HEK293T (cell line): ENCODE measurements at regions not wholly inside any gene's neighbourhood (a gene's known extent, or its start where the extent isn't known, plus 50 kb on each side); places are given as distances from the start of the nearest gene placed in this dataset.
"Not testable (repeated sequence)": the region's sequence is repeated elsewhere in the genome, so short reads cannot be mapped to it uniquely, and the experiment has no call there.

Source experiments
- ARNT ChIP-seq: fragments of 450-650 bp; IDR thresholded peaks from 2 replicates; pipeline ENCODE4 v1.6.1; 2017; ENCODE audit warnings: mild to moderate bottlenecking
- BHLHE40 ChIP-seq: fragments of 450-650 bp; IDR thresholded peaks from 2 replicates; pipeline ENCODE4 v1.6.1; 2016; ENCODE audit warnings: mild to moderate bottlenecking, moderate library complexity, borderline replicate concordance
- CTBP1 ChIP-seq: fragments of 450-650 bp; IDR thresholded peaks from 2 replicates; pipeline ENCODE4 v1.6.1; 2016; ENCODE audit warnings: borderline replicate concordance
- FOXA1 ChIP-seq: fragments of 450-650 bp; IDR thresholded peaks from 2 replicates; pipeline ENCODE4 v1.6.1; 2016; ENCODE audit warnings: mild to moderate bottlenecking
- FOXK2 ChIP-seq: fragments of 450-650 bp; IDR thresholded peaks from 2 replicates; pipeline ENCODE4 v1.6.1; 2016; ENCODE audit warnings: mild to moderate bottlenecking
- FOXM1 ChIP-seq: fragments of 450-650 bp; IDR thresholded peaks from 2 replicates; pipeline ENCODE4 v1.6.1; 2017; ENCODE audit warnings: mild to moderate bottlenecking, borderline replicate concordance
- NFRKB ChIP-seq: fragments of 450-650 bp; IDR thresholded peaks from 2 replicates; pipeline ENCODE4 v1.6.1; 2016; ENCODE audit warnings: mild to moderate bottlenecking, moderate library complexity
- SP1 ChIP-seq: fragments of 450-650 bp; IDR thresholded peaks from 2 replicates; pipeline ENCODE4 v1.6.1; 2017
- SUZ12 ChIP-seq: fragments of 450-650 bp; IDR thresholded peaks from 2 replicates; pipeline ENCODE4 v1.6.1; 2016; ENCODE audit warnings: mild to moderate bottlenecking
- TARDBP ChIP-seq: fragments of 450-650 bp; IDR thresholded peaks from 2 replicates; pipeline ENCODE4 v1.6.1; 2016

GRCh38 chr12:58677833-58678232, 242.5 kb downstream of the LRIG3 start:
- not testable (repeated sequence) for TF ChIP-seq SP1, BHLHE40, SUZ12, TARDBP, FOXA1, CTBP1, NFRKB, FOXM1, FOXK2, ARNT
